ENCODE measurements at regions not wholly inside any gene's neighbourhood (a gene's known extent, or its start where the extent isn't known, plus 50 kb on each side); places are given as distances from the start of the nearest gene placed in this dataset.
"Not testable (repeated sequence)": the region's sequence is repeated elsewhere in the genome, so short reads cannot be mapped to it uniquely, and the experiment has no call there.

DNA sequence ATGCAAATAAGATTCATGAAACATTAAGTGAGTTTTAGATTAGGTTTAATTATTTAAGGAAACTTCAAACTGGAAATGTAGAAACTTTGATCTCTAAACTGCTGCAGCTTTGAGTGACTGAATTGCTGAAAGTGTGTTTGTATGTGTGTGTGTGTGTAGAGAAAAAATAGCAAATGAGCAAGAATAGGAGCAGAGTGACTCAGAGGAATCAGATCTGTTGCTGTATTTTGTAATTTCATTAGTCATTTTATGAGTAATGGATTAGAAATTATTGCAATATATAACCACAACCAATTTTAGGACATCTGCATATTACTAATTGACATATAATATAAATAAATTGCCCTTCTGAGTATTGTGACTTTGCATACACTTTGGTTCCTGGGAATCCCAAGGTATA lies 52.8 kb upstream of the SLC9A9 start:
- peak; percentile 83 for DNase-seq (ENCODE audit: low read depth)

DNA sequence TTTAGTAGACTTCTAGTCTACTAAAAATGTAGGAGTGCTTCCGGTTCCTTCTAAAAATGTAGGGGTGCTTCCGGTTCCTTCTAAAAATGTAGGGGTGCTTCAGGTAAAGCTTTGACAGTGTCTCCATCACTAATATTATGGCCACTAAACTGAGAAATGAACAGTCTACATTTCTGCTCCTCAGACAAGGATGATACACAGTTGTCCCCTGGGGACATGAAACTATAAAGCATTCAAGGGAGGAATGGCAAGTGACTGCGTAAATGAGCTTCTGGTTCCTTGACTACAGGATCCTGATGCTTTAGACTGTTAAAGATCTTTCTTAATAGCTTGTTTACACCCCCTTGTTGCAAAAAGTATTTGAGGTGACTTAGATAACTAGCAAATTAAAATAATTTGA lies 53.9 kb upstream of the SLC9A9 start:
- DNase-seq (ENCODE audit: low read depth) = no peak

DNA sequence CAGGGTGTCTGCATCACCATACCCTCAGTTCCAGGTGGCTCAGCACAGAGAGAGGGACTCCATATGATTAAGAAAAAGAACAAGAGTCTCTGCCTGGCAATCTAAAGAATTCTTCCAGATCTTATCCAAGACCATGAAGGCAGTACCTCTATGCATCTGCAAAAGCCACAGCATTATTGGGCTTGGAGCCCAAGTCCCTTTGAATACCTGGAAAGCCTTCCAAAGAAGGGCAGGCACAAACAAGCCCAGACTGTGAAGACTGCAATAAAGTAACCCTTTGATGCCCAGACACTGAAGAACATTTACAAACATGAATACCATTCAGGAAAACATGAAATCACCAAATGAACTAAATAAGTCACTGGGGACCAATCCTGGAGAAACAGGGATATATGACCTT lies 60.9 kb upstream of the DIPK2A start:
- no peak for DNase-seq (ENCODE audit: low read depth)

DNA sequence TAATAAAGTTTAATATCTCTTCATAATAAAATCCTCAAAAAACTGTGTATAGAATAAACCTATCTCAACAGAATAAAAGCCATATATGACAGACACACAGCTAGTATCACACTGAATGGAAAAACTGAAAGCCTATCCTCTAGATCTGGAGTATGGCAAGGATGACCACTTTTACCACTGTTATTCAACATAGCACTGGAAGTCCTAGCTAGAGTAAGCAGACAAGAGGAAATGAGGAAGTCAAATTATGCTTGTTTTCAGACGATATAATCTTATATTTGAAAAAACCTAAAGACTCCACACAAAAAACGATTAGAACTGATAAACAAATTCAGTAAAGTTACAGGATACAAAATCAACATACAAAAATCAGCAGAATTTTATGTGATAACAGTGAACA lies 57.4 kb upstream of the DIPK2A start:
- no peak for DNase-seq (ENCODE audit: low read depth)

DNA sequence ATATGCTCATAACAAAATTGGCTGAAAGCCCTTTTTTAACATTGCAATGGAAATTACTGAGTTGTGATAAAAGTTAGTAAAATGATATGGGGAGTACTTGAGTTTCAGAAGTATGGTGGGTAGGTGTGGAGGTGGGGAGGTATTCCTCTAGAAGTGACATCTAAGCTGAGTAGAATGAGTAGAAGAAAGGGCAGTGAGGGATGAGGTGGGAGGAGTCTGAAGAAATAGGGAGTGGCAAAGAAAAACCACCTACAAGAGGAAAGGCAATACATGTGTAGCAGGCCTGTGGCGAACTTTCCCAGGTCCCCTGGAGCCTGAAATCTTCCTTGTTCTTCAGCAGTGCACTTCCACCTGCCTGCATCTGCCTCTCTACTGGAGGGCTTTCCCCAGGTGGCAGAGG lies 52.8 kb upstream of the DIPK2A start:
- DNase-seq (ENCODE audit: low read depth) = no peak

DNA sequence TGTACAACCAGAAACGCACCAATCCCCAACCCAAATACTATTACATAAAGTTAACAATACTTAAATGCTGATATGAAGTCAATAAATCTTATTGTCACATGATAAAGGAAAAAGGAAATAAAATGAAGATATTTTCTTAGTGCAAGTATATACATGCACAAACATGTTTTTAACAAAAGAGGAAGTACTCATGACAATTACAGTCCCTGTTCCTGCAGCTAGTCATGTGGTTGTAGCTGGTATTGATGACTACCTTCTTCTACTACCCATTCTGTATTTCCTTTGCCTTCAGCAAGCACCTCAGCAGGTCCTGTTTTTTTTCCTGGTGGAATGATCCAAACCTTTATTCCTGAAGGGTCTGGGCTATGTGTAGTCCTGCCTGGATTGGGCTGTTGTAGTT lies 50.4 kb upstream of the DIPK2A start:
- DNase-seq (ENCODE audit: low read depth) = not testable (repeated sequence)

Measured in stromal cell of bone marrow (primary cell).